ENCODE measurements at regions not wholly inside any gene's neighbourhood (a gene's known extent, or its start where the extent isn't known, plus 50 kb on each side); places are given as distances from the start of the nearest gene placed in this dataset.

DNA sequence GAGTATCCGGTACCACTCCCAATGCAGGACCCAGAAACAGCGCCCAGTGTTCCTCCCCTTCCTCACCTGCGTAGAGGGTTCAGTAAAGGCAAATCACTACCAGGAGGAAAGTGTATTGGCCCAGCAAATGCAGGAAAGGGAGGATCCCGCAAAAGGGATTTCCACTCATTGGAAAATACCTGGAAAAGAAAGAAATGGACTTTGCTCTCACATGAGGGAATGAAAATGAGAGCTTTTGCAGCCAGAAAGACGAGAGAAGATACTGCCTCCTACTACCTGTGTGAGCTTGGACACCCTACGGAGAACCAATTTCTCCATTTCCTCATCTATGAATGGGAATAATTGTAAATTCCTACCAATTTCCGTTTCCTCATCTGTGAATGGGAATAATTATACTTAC lies 184.1 kb upstream of the PPARGC1A start:
- TF ChIP-seq, protein P1, sequence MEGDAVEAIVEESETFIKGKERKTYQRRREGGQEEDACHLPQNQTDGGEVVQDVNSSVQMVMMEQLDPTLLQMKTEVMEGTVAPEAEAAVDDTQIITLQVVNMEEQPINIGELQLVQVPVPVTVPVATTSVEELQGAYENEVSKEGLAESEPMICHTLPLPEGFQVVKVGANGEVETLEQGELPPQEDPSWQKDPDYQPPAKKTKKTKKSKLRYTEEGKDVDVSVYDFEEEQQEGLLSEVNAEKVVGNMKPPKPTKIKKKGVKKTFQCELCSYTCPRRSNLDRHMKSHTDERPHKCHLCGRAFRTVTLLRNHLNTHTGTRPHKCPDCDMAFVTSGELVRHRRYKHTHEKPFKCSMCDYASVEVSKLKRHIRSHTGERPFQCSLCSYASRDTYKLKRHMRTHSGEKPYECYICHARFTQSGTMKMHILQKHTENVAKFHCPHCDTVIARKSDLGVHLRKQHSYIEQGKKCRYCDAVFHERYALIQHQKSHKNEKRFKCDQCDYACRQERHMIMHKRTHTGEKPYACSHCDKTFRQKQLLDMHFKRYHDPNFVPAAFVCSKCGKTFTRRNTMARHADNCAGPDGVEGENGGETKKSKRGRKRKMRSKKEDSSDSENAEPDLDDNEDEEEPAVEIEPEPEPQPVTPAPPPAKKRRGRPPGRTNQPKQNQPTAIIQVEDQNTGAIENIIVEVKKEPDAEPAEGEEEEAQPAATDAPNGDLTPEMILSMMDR (conservative IDR thresholded peaks at IDR 0.05; ENCODE audit: control insufficient read depth, insufficient read depth, low read depth, low read length) = no peak
- no peak for DNase-seq (ENCODE audit: low read depth)
- H3K4me3 ChIP-seq (ENCODE audit: control insufficient read depth, low read depth, low read length) = no peak overlapping the region

DNA sequence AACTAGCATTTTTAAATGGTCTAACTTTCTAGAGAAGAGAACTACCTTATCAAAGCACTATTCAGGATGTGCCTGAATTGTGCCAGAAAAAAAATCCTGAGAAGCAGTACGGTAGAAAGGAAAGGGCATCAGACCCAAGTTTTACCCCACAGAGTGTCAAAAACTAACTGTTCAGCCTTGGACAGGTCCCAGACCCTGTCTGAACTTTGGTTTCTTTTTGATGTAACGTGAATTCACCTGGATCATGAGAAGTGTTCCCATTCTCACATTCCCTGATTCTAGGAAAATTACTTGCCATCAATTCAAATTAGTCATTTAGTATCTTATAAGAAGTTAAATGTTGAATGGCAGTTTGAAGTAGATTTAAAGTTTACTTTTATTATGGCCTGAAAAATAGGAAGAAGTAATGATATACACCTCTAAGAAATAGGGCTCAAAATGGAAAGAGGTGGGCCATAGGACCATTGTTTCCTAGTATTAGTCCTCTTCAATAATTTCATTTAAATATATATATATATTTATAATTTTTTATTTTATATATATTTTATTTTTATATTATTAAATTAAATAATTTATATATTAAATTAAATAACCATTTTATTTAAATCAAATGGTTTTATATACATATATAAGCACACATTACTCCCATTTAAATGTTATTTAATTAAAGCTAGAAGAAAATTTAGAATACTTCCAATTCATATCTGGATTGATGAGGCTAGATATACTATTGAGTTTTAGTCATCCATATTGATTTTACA lies 181.9 kb upstream of the PPARGC1A start:
- no peak overlapping the region for H3K4me3 ChIP-seq (ENCODE audit: control insufficient read depth, low read depth, low read length)
- TF ChIP-seq, protein P1 (conservative IDR thresholded peaks at IDR 0.05; ENCODE audit: control insufficient read depth, insufficient read depth, low read depth, low read length) = no peak
- DNase-seq (ENCODE audit: low read depth) = no peak

DNA sequence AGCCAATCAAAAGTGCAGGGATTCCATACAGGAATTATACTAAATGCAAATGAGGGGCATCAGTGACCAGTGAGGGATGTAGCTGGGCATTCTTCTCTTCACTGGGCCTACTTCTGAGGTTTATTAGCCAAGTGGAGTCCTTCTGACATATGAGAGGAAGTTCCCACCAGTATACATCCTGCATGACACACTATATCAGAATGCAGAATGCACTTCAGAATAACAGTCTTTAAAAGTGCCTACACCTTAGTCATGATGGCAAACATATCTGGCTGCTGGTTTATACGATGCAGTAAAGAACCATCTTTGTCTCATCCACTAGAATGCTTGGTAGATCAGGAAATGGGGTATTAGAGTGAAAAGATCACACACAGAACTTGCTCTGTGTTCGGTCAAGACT lies 180.3 kb upstream of the PPARGC1A start:
- peak; percentile 77 for DNase-seq (ENCODE audit: low read depth)
- TF ChIP-seq, protein P1 (conservative IDR thresholded peaks at IDR 0.05; ENCODE audit: control insufficient read depth, insufficient read depth, low read depth, low read length) = no peak
- no peak overlapping the region for H3K4me3 ChIP-seq (ENCODE audit: control insufficient read depth, low read depth, low read length)

DNA sequence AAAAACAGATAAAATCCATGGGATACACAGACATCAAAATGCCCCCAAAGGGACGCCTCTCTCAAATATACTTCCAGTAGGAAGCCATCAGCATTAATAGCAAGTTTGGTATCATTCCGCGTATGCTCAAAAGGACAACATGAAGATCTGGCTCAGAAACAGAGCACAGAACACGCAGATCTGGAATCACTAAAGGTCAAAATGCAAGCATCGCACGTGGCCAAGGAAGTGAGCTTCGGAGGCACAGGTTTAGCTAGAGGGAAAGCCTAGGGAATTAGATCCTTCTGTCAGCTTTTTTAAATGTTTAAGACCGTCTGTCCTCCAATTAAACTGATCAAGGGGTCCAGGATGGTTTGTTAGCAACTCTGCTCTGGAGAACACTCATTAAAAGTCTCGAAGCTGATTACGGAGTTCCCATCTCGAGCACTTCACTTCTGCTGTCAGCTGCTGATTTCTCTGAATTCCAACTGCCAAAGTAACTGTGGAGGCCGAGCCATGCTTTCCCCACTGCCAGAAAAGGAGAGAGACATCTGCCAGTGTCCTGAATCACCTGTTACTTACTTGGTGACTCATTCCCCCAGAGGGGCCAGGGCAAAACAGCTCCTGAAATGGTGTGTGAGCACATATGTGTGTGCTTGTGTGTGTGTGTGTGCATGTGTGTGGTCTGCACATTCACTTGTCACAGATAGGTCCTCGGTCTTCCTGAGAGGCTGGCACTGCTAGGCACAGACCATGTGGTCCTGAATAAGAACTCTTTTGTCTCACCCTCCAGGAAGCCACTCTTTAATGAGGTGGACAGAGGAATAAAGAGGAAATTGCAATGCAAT lies 177.7 kb upstream of the PPARGC1A start:
- TF ChIP-seq, protein P1 (conservative IDR thresholded peaks at IDR 0.05; ENCODE audit: control insufficient read depth, insufficient read depth, low read depth, low read length) = no peak
- no peak overlapping the region for H3K4me3 ChIP-seq (ENCODE audit: control insufficient read depth, low read depth, low read length)
- DNase-seq (ENCODE audit: low read depth) = peak; percentile 83

DNA sequence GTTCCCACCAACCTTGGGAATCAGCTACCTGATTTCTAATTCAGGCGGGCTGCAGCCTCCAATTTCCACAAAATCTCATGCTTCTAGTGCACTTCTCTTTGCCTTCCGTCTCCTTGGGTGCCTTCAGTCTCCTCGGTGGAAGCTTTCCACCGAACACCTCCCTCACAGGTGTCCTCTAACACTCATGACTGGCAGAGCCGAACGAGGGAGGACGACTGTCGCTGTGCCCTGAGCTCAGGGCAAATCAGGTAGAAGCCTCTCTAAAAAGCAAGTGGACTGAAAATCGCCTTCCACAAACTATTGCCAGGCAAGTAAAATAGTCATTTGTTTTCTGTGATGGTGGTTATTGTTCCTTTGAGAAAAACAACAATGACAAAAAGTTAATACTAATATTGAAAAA lies 176.1 kb upstream of the PPARGC1A start:
- TF ChIP-seq, protein P1 (conservative IDR thresholded peaks at IDR 0.05; ENCODE audit: control insufficient read depth, insufficient read depth, low read depth, low read length) = no peak
- no peak for DNase-seq (ENCODE audit: low read depth)
- no peak overlapping the region for H3K4me3 ChIP-seq (ENCODE audit: control insufficient read depth, low read depth, low read length)

DNA sequence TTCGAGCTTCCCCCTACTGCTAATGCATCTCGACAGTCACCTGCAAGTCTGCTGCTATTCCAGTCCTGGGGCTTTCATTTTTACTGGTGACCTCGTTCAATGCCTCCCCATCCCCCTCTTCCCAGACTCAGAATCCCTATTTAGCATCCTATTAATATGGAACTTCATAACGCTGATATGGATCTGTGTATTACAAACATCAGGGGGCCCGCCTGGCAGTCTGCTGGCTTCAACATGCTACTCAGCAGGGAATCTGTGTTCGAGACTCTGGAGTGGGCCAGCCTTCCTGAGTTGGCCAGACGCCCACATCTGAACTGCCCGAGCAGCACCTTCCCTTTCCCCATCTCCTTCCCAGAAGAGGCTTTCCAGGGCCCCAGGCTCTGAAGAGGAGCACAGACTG lies 173.9 kb upstream of the PPARGC1A start:
- no peak for DNase-seq (ENCODE audit: low read depth)

More for the DNA sequence above, 173.9 kb upstream of the PPARGC1A start:
- H3K4me3 ChIP-seq (ENCODE audit: control insufficient read depth, low read depth, low read length) = no peak overlapping the region
- TF ChIP-seq, protein P1 (conservative IDR thresholded peaks at IDR 0.05; ENCODE audit: control insufficient read depth, insufficient read depth, low read depth, low read length) = no peak
